KBM-7 (cell line): ENCODE measurements at regions not wholly inside any gene's neighbourhood (a gene's known extent, or its start where the extent isn't known, plus 50 kb on each side); places are given as distances from the start of the nearest gene placed in this dataset.

Experiments
- DNase-seq: peaks from one replicate; pipeline ENCODE4 v3.0.0-alpha.2; 2015
- in situ Hi-C: fragments of 300-500 bp; cut with MboI; formaldehyde crosslinking; loops from 2 replicates; pipeline ENCODE4 v1.14.3; 2020; ENCODE audit warnings: low sequenced_read_pairs, low pct_unique_long_range_greater_than_20kb, mixed read lengths

- DNase-seq, result no peak
- in situ Hi-C loops, result no loop called here
These were observed 283.6 kb upstream of the GYPC start for GRCh38 chr2:126372406-126372805.

DNA sequence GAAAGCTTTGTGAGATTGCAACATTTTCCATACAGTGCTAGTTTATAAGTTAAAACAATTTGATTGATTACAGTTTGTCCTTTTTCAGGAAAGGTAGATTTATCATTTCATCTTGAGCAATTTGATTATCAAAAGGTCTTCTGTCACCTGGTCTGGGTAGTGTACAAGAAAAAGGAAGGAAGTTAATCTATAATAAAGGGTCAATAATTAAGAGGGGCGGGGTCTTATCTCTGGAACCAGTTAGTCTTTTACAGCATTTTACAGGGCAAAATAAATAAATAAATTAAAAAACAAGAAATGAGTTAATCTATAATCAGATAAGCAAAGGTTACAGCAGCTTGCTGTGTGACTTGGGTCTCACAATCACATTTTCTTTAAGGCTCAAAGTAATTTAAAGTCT, 277.8 kb upstream of the GYPC start:
- no peak for DNase-seq
- in situ Hi-C loops, result no loop called here

GRCh38 chr2:126381091-126381490, 274.9 kb upstream of the GYPC start:
- in situ Hi-C loops, result no loop called here
- DNase-seq, result no peak

DNA sequence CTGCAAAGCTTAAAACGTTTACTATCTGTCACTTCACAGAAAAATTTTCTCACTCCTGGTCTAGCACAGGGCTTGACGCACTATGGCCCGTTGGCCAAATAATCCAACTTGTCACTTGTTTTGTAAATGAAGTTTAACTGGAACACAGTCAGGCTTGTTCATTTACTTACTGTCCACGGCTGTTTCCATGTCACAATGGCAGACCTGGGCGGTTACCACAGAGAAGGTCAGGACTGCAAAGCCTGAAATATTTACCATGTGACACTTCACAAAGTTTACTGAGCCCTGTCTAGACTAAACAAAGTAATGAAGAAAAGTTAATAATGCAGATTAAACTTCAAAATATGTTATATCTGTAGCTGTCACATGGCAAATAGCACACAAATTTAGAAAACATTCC, 273.0 kb upstream of the GYPC start:
- DNase-seq, result no peak
- in situ Hi-C loops, result no loop called here

- in situ Hi-C loops, result no loop called here
- DNase-seq, result no peak
These were observed 272.2 kb upstream of the GYPC start for GRCh38 chr2:126383800-126384199.

DNA sequence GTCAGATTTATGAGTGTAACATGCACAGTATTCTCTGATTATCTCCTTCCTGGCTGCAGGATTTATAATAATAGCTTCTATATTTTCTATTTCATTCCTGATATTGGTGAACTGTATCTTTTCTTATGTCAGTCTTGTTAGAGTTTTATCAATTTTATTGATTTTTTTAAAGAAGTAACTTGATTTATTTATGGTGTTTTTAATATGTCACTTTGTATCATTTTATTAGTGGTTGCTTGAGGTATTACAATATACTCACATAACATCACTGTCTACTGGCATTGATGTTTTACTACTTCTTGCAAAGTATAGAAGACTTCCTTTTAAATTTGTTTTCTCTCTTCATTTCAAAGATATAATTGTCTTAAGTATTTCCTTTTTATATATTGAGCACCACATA, 270.5 kb upstream of the GYPC start:
- in situ Hi-C loops, result no loop called here
- no peak for DNase-seq

DNA sequence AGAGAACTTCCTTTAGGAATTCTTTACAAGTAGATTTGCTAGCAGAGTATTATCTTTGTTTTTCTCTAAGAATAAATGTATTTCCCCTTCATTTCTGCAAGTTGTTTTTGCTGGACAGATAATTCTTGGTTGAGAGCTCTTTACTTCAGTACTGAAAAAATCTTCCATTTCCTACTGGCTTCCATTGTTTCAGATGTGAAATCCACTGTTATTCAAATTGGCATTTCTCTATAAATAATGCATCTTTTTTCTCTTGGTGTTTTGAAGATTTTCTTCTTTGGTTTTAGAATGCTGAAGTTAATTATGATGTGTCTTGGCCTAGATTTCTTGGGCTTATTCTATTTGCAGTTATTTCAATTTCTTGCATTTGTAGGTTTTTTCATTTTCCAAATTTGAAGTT, 270.0 kb upstream of the GYPC start:
- in situ Hi-C loops, result no loop called here
- no peak for DNase-seq

- in situ Hi-C loops, result no loop called here
These were observed 266.5 kb upstream of the GYPC start for GRCh38 chr2:126389446-126389845.

GRCh38 chr2:126392889-126393288, 263.1 kb upstream of the GYPC start:
- in situ Hi-C loops, result no loop called here
- no peak for DNase-seq

More at GRCh38 chr2:126389446-126389845, 266.5 kb upstream of the GYPC start:
- no peak for DNase-seq

DNA sequence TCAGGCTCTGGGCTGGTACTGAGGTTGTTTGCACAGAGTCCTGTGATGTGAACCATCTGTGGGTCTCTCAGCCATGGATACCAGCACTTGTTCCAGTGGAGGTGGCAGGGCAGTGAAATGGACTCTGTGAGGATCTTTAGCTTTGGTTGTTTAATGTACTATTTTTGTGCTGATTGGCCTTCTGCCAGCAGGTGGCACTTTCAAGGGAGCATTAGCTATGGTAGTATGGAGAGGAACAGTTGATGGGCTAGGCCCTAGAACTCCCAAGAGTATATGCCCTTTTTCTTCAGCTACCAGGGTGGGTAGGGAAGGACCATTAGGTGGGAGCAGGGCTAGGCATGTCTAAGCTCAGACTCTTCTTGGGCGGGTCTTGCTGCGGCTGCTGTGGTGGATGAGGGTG, 257.0 kb upstream of the GYPC start:
- peak; percentile 8 for DNase-seq
- in situ Hi-C loops, result no loop called here

GRCh38 chr2:126403039-126403628, 252.8 kb upstream of the GYPC start:
- in situ Hi-C loops, result no loop called here
- DNase-seq, result no peak

DNA sequence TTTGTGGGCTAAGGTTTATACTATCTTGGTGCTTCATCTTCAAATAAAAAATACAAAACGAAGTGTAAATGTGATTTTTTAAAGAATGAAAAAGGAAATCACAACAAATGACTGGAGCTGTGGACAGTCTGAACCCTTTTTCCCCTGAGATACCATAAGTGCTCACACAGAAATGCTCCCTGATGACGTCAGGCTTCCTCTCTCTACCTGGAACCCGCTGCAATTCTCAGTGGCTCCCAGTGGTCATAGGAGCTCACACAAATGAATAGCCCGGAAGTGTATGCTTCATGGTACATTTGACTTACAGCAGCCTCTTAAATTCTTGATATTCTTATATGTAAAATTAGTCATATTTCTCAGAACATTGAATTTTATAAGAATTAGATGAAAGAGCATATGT, 249.7 kb upstream of the GYPC start:
- DNase-seq, result no peak
- in situ Hi-C loops, result no loop called here

GRCh38 chr2:126408671-126409070, 247.3 kb upstream of the GYPC start:
- DNase-seq, result no peak
- in situ Hi-C loops, result no loop called here

DNA sequence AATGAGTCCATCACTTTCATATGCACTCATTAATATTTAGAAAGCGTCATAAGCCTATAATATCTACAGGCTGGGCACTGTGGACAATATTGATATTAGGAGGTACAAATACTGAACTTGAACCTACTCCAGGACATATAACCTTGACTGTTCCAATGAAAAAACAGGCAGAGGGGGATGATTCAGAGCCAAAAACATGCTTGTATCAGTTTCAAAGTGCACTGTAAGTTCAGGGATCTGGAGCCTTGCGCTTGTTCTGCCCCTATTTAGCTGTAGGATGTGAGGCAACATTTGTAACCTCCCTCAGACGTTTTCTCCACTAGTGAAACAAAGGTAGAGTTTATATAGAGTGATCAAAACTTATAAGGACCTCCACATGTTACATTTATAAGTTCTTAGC, 246.1 kb upstream of the GYPC start:
- no peak for DNase-seq
- in situ Hi-C loops, result no loop called here

DNA sequence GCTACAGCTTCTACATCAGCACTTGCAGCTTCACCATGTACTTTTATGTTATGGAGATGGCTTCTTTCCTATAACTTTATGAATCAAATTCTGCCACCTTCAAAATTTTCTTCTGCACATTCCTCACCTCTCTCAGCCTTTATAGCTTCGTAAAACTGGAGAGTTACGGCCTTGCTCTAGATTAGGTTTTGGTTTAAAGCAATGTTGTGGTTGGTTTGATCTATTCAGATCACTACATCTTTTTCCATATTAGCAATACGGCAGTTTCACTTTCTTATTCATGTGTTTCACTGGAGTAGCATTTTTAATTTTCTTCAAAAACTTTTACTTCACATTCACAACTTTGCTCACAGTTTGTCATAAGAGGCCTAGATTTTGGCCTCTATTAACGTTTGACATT, 242.9 kb upstream of the GYPC start:
- in situ Hi-C loops, result no loop called here
- no peak for DNase-seq

DNA sequence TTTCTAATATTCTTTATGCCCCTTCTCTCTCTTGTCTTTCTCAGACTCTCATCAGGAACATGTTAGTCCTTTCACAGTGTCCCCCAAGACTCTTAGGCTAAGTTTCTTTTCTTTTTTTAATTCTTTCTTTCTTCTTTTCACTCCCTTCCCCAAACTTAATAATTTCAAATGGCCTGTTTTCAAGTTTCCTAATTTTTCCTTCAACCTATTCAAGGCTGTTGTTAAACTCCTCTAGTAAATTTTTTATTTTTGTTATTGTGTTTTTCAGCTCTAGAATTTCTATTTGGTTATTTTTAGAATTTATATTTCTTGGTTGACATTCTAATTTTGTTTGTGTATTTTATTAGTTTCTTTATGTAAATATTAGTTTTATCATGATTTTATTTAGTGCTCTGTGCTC, 236.6 kb upstream of the GYPC start:
- DNase-seq, result no peak
- in situ Hi-C loops, result no loop called here

DNA sequence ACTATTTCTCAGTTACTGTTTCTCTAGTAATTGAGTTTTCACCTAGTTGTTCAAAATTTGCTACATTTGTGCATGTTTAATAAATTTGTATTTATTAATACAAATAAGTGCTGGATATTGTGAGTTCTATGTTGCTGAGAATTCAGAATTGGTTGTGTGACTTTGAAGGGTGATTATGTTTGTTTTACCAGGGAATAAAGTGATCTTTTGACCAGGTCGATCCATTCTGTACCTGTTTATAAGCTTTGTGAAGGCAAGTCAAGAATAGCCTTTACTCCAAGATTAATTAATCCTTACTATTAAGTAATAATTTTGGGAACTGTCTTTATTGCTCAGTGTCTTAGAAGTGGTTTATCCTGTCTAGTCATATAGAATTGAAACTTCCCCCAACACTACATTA, 230.0 kb upstream of the GYPC start:
- DNase-seq, result no peak
- in situ Hi-C loops, result no loop called here

DNA sequence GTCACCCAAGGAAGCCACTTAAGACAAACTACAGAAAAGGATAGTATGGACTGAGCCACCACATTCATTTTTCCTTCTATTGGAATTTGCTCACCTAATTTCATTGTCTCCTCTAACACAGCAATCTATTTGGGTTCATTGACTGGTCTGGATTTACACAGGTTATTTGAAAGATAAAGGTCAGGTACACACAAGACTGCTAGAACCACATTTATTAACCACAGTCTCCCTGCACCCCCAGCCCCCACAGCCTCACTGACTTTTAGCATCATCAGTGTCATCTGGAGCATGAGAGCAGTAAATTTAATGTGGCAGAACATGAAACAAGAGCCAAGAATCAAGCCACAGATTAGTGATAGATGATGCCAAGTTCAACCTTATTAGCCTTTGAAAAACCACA, 226.9 kb upstream of the GYPC start:
- DNase-seq, result no peak
- in situ Hi-C loops, result no loop called here

GRCh38 chr2:126431136-126431535, 224.8 kb upstream of the GYPC start:
- in situ Hi-C loops, result no loop called here
- no peak for DNase-seq

GRCh38 chr2:126436411-126436810, 219.5 kb upstream of the GYPC start:
- DNase-seq, result no peak
- in situ Hi-C loops, result no loop called here

GRCh38 chr2:126437016-126437415, 218.9 kb upstream of the GYPC start:
- in situ Hi-C loops, result no loop called here
- no peak for DNase-seq

GRCh38 chr2:126444512-126444911, 211.4 kb upstream of the GYPC start:
- in situ Hi-C loops, result no loop called here
- DNase-seq, result no peak
